GM23338 (cell line): ENCODE measurements at regions not wholly inside any gene's neighbourhood (a gene's known extent, or its start where the extent isn't known, plus 50 kb on each side); places are given as distances from the start of the nearest gene placed in this dataset.

Experiments
- CTCF ChIP-seq, 2 experiments: fragments of 200-600 bp in 1 of 2; sonication (generic) in 1 of 2; conservative IDR thresholded peaks; 2 replicates each; pipeline versions ENCODE4 v1.5.1 to v1.6.1; 2016 to 2017; ENCODE audit warnings: antibody characterized with exemption in 2 of 2, low read depth in 2 of 2, mild to moderate bottlenecking in 2 of 2, moderate library complexity in 1 of 2
- EZH2phosphoT487 ChIP-seq: fragments of 200-600 bp; sonication (generic); IDR thresholded peaks from one replicate; pipeline ENCODE4 v1.8.1; 2018; ENCODE audit warnings: antibody characterized with exemption; ENCODE audit not compliant: unreplicated experiment
- JUNB ChIP-seq: IDR thresholded peaks from one replicate; pipeline ENCODE4 v1.6.1; 2016; ENCODE audit warnings: antibody characterized with exemption; ENCODE audit not compliant: unreplicated experiment

GRCh38 chr9:20002011-20002410 lies 213.2 kb upstream of the SLC24A2 start:
- no peak for TF ChIP-seq CTCF (conservative IDR thresholded peaks at IDR 0.05; ENCODE audit: low read depth in 2 of 2)
- TF ChIP-seq JUNB = no peak
- no peak for TF ChIP-seq EZH2phosphoT487
